ENCODE measurements at regions not wholly inside any gene's neighbourhood (a gene's known extent, or its start where the extent isn't known, plus 50 kb on each side); places are given as distances from the start of the nearest gene placed in this dataset.

GRCh38 chr3:177521305-177521704 is 324.0 kb upstream of the TBL1XR1 start:
- H3K27me3 Mint-ChIP-seq = no peaks in the 10 kb centered on the region
- H3K4me3 Mint-ChIP-seq = no peak overlapping the region
- no peaks in the 10 kb centered on the region for H3K36me3 Mint-ChIP-seq
- H3K4me1 Mint-ChIP-seq (ENCODE audit: low read depth) = peaks cover 14% of the 10 kb centered on the region
- no peaks in the 10 kb centered on the region for H3K9me3 Mint-ChIP-seq (ENCODE audit: low read depth)
- H3K27ac Mint-ChIP-seq = no peak overlapping the region

- Mint-ChIP-seq H3K36me3 (no peaks in the 10 kb centered on the region), H3K9me3 (ENCODE audit: low read depth) (no peaks in the 10 kb centered on the region), H3K4me3 (no peak overlapping the region), H3K27me3 (no peaks in the 10 kb centered on the region), H3K27ac (no peak overlapping the region), H3K4me1 (ENCODE audit: low read depth) (peaks cover 14% of the 10 kb centered on the region)
These were observed 324.8 kb upstream of the TBL1XR1 start for GRCh38 chr3:177522051-177522450.

- Mint-ChIP-seq H3K27me3 (no peaks in the 10 kb centered on the region), H3K4me3 (no peak overlapping the region), H3K36me3 (no peaks in the 10 kb centered on the region), H3K27ac (no peak overlapping the region), H3K9me3 (ENCODE audit: low read depth) (no peaks in the 10 kb centered on the region), H3K4me1 (ENCODE audit: low read depth) (peaks cover 14% of the 10 kb centered on the region)
These were observed 325.9 kb upstream of the TBL1XR1 start for GRCh38 chr3:177523067-177523675.

DNA sequence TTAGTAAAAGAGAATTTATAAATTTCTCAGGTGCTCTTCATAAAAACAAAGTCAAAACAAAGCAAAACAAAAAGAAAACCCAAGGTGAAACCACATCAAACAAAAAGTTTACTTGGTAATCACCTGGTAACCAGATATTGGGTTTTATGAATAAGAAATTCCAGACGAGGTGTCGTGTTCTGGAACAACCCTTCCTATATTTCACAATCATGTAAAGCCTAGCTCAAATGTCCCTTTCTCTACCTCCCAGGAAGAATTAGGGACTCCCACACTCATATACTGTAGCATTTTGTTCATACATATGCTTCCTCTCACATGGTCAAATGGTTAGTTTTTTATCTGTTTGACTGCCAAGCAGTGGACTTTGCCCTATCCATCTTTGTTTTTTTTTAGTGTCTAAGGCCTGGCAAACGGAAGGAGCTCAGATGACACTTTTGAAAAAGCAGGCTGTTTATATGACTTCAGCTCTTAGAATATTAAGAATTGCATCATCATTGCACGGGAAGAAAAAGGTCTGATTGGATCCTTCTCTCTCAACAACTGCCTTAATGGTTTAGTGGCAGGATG is 326.7 kb upstream of the TBL1XR1 start:
- peaks cover 22% of the 10 kb centered on the region for H3K4me1 Mint-ChIP-seq (ENCODE audit: low read depth)
- no peaks in the 10 kb centered on the region for H3K9me3 Mint-ChIP-seq (ENCODE audit: low read depth)
- no peaks in the 10 kb centered on the region for H3K27me3 Mint-ChIP-seq
- H3K27ac Mint-ChIP-seq = no peak overlapping the region
- H3K36me3 Mint-ChIP-seq = no peaks in the 10 kb centered on the region
- H3K4me3 Mint-ChIP-seq = no peak overlapping the region

GRCh38 chr3:177524742-177525141 is 327.5 kb upstream of the TBL1XR1 start:
- no peak overlapping the region for H3K27ac Mint-ChIP-seq
- no peaks in the 10 kb centered on the region for H3K9me3 Mint-ChIP-seq (ENCODE audit: low read depth)
- H3K4me1 Mint-ChIP-seq (ENCODE audit: low read depth) = peaks cover 24% of the 10 kb centered on the region
- H3K27me3 Mint-ChIP-seq = no peaks in the 10 kb centered on the region
- no peaks in the 10 kb centered on the region for H3K36me3 Mint-ChIP-seq
- H3K4me3 Mint-ChIP-seq = no peak overlapping the region

GRCh38 chr3:177525414-177525813 is 328.1 kb upstream of the TBL1XR1 start:
- Mint-ChIP-seq H3K4me3 (no peak overlapping the region), H3K27ac (no peak overlapping the region), H3K36me3 (no peaks in the 10 kb centered on the region), H3K9me3 (ENCODE audit: low read depth) (no peaks in the 10 kb centered on the region), H3K4me1 (ENCODE audit: low read depth) (peaks cover 24% of the 10 kb centered on the region), H3K27me3 (no peaks in the 10 kb centered on the region)

DNA sequence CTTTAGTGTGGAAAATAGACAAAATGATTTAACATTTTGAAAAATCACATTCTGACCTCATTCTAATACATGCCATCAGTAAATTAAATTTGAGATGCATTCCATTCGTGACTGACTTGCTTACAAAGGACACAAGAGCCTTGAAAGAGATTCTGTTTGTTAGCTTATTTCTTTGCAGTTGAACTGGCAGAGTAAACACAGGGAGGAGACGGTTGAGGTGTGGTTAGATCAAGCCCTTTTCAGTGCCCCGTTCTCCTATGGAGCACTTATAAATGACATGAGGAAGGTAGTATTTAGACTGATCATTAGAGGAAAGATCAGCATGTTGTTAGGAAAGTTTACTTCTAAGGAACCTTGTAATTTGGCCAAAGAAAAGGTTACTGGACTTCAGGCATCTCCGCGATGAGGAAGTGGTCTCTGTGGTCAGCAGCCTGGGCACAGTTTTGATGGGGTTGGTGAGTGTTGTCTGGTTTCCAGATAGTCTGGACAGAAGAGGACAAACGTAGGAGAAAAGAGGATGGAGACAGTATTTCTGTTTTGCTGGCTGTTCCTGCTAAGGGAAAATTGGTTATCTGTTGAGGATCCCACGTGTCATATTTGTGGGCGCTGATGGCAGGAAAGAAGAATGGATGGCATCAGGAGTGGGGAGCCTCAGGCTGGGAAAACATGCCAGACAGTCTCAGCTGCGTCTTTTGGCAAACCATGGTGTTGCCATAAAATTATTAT is 328.9 kb upstream of the TBL1XR1 start:
- no peaks in the 10 kb centered on the region for H3K36me3 Mint-ChIP-seq
- no peak overlapping the region for H3K4me3 Mint-ChIP-seq
- H3K27me3 Mint-ChIP-seq = no peaks in the 10 kb centered on the region
- H3K4me1 Mint-ChIP-seq (ENCODE audit: low read depth) = peaks cover 24% of the 10 kb centered on the region
- no peak overlapping the region for H3K27ac Mint-ChIP-seq
- H3K9me3 Mint-ChIP-seq (ENCODE audit: low read depth) = no peaks in the 10 kb centered on the region

DNA sequence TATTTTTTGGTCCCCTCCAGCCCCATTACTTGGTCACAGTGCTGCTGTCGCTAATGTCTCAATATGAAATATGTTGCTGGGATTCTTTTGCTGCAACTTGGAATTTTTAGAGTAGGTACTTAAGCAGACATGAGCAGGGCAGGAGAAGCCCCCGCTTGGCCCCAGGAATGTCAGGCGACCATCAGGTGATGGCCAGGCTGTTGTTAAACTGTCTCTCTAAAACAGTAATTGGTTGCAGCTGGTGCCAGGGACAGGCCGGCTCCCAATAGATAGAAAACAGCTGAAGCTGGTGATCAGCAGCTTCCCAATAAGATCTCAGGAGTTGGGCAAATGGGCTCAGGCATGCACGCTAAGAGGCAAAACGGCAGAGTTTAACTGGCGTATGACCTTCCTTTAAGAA is 329.9 kb upstream of the TBL1XR1 start:
- no peak overlapping the region for H3K27ac Mint-ChIP-seq
- H3K36me3 Mint-ChIP-seq = no peaks in the 10 kb centered on the region
- peaks cover 24% of the 10 kb centered on the region for H3K4me1 Mint-ChIP-seq (ENCODE audit: low read depth)
- no peaks in the 10 kb centered on the region for H3K27me3 Mint-ChIP-seq
- no peaks in the 10 kb centered on the region for H3K9me3 Mint-ChIP-seq (ENCODE audit: low read depth)
- no peak overlapping the region for H3K4me3 Mint-ChIP-seq

GRCh38 chr3:177528306-177529070 is 331.2 kb upstream of the TBL1XR1 start:
- Mint-ChIP-seq H3K27me3 (no peaks in the 10 kb centered on the region), H3K9me3 (ENCODE audit: low read depth) (no peaks in the 10 kb centered on the region), H3K36me3 (no peaks in the 10 kb centered on the region), H3K4me1 (ENCODE audit: low read depth) (peaks cover 24% of the 10 kb centered on the region), H3K4me3 (no peak overlapping the region), H3K27ac (no peak overlapping the region)

- Mint-ChIP-seq H3K4me3 (no peak overlapping the region), H3K36me3 (no peaks in the 10 kb centered on the region), H3K27ac (no peak overlapping the region), H3K27me3 (no peaks in the 10 kb centered on the region), H3K4me1 (ENCODE audit: low read depth) (peaks cover 19% of the 10 kb centered on the region), H3K9me3 (ENCODE audit: low read depth) (no peaks in the 10 kb centered on the region)
These were observed 331.8 kb upstream of the TBL1XR1 start for GRCh38 chr3:177529071-177529550.

- H3K4me3 Mint-ChIP-seq = no peak overlapping the region
- no peaks in the 10 kb centered on the region for H3K27me3 Mint-ChIP-seq
- H3K27ac Mint-ChIP-seq = no peak overlapping the region
- H3K36me3 Mint-ChIP-seq = no peaks in the 10 kb centered on the region
- peaks cover 17% of the 10 kb centered on the region for H3K4me1 Mint-ChIP-seq (ENCODE audit: low read depth)
- no peaks in the 10 kb centered on the region for H3K9me3 Mint-ChIP-seq (ENCODE audit: low read depth)
These were observed 332.5 kb upstream of the TBL1XR1 start for GRCh38 chr3:177529716-177530335.

- Mint-ChIP-seq H3K4me1 (ENCODE audit: low read depth) (peaks cover 13% of the 10 kb centered on the region), H3K9me3 (ENCODE audit: low read depth) (no peaks in the 10 kb centered on the region), H3K4me3 (no peak overlapping the region), H3K27ac (no peak overlapping the region), H3K27me3 (no peaks in the 10 kb centered on the region), H3K36me3 (no peaks in the 10 kb centered on the region)
These were observed 333.6 kb upstream of the TBL1XR1 start for GRCh38 chr3:177530908-177531307.

GRCh38 chr3:177536873-177537272 is 339.6 kb upstream of the TBL1XR1 start:
- Mint-ChIP-seq H3K4me1 (ENCODE audit: low read depth) (peaks cover 39% of the 10 kb centered on the region), H3K27me3 (no peaks in the 10 kb centered on the region), H3K4me3 (no peak overlapping the region), H3K27ac (peak overlapping the region; percentile 24), H3K9me3 (ENCODE audit: low read depth) (no peaks in the 10 kb centered on the region), H3K36me3 (no peaks in the 10 kb centered on the region)

DNA sequence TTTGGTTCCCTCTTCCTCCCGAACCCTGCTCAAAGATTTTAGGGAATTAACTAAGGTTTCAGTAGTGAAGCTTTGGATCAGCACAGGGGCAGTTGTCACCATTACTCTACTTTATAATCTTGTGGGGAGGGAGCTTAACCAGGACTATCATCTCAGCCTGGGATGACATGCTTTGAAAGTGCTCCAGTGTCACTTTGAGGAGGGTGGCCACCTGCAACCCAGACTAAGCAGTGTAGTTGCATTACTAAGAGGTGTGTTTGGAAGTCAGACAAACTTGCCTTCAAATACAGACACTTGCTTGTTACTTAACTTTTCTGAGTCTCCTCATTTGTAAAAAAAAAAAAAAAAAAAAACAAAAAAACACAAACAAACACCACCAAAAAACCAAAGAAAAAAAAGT is 340.3 kb upstream of the TBL1XR1 start:
- Mint-ChIP-seq H3K36me3 (no peaks in the 10 kb centered on the region), H3K4me1 (ENCODE audit: low read depth) (peaks cover 39% of the 10 kb centered on the region), H3K9me3 (ENCODE audit: low read depth) (no peaks in the 10 kb centered on the region), H3K27me3 (no peaks in the 10 kb centered on the region), H3K4me3 (no peak overlapping the region), H3K27ac (peak overlapping the region; percentile 29)

Data from activated naive CD8-positive, alpha-beta T cell (primary cell).